IPS-11a (cell line): ENCODE measurements at regions not wholly inside any gene's neighbourhood (a gene's known extent, or its start where the extent isn't known, plus 50 kb on each side); places are given as distances from the start of the nearest gene placed in this dataset.

ENCODE experiments used
- H3K4me3 ChIP-seq: one replicate; pipeline ENCODE4 v1.5.1; 2013; ENCODE audit warnings: low read depth, low read length, control low read depth

DNA sequence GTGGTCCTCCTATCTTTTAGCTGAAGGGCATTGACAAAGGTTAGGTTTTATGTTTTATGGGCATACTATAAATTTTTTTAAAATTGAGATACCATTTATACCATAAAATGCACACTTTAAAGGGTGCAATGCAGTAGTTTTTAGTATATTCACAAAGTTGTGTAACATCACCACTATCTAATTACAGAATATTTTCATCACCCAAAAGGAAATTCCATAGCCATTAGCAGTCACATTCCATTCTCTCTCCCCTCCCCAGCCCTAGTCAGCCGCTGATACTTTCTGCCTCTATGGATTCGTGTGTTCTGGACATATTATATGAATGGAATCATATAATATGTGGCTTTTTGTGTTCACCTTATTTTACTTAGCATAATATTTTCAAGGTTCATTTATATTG is 135.8 kb upstream of the B3GALT2 start:
- H3K4me3 ChIP-seq = no peak overlapping the region

DNA sequence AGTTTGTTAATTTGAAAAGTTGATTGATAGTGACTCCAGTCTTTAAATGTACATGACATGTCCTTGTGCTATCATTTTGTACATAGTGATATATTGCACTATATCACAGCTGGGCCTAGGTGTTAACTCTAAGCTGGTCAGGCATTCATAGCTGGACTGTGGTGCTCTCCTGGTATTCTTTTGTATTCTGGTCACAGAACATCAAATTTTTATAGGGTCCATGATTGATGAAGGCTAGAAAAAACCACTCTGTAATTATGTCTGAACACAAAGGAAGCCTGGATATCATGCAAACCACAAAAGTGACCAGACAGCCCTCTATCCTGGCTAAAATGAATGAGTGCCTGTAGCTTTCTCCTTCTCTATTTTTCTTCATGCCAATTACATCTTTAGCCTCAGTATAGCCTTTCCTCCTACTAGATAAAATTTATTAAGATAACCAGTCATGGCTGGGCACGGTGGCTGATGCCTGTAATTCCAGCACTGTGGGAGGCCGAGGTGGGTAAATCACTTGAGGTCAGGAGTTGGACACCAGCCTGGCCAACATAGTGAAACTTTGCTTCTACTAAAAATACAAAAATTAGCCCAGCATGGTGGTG is 134.9 kb upstream of the B3GALT2 start:
- no peak overlapping the region for H3K4me3 ChIP-seq

DNA sequence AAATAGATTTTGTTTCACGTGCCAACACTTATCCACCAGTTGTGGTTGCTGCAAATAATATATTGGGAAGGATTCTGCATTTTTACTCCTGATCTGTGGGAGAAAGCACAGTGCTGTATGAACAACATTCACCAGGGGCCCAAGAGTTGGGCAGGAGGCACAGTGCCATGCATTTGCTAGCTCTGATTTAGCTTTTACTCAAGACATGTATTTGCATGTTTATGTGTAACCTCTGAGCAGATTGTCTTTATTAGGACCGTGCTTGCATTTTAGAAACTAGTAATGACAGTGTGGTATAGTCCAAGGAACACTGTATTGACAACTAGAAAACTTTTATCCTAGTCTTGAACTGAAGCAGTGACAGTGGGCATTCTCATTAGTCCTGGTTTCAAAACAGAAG is 133.9 kb upstream of the B3GALT2 start:
- no peak overlapping the region for H3K4me3 ChIP-seq

- H3K4me3 ChIP-seq = no peak overlapping the region
Measured at GRCh38 chr1:193318347-193318746, 131.9 kb upstream of the B3GALT2 start.

GRCh38 chr1:193313354-193314140 is 127.1 kb upstream of the B3GALT2 start:
- no peak overlapping the region for H3K4me3 ChIP-seq

DNA sequence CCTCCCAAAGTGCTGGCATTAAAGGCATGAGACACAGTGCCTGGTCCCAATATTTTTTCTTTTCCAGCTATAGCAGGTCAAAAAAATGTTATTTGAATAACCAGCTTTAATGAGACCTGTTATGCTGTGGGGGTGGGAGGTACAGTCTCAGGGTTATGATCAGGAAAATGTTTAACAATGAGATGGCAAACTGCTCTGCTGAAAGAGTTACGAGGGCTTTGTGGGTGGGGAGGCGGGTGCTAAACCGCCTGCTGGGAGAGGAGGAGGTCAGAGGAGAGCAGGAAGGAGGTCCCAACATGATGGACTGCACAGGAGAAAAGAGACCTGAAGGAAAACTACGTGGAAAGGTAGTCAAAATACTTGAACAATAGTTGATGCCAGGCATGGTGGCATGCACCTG is 126.0 kb upstream of the B3GALT2 start:
- no peak overlapping the region for H3K4me3 ChIP-seq

GRCh38 chr1:193311226-193311948 is 125.0 kb upstream of the B3GALT2 start:
- no peak overlapping the region for H3K4me3 ChIP-seq

GRCh38 chr1:193310564-193310963 is 124.2 kb upstream of the B3GALT2 start:
- H3K4me3 ChIP-seq = no peak overlapping the region

DNA sequence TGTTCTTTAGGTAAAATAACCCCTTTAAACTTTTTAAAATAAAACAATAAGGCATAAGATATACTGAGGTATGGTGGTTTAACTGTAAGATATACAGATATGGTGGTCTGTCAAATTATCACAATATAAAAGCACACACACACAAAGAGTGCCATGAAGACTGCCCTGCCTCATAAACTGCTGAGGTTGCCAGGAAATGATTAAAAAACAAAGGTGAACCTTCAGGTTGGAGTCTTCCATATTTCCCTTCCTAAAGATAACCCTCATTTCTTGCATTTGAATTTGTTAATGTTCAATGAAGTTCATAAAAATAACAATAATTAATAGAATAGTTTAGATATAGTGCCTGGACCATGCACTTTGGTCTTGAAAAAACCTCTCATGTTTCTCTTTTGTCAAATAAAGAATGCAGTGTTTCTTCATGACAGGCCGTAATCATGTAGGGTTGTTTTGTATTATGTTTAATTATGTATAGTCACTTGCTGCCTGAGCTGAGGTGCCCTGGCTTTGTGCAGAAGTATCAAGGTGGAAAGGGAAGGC is 123.6 kb upstream of the B3GALT2 start:
- H3K4me3 ChIP-seq = no peak overlapping the region

GRCh38 chr1:193308438-193308837 is 122.0 kb upstream of the B3GALT2 start:
- H3K4me3 ChIP-seq = no peak overlapping the region

- H3K4me3 ChIP-seq = no peak overlapping the region
Measured at GRCh38 chr1:193306430-193306829, 120.0 kb upstream of the B3GALT2 start.
